SHP77 (cell line): ENCODE measurements at regions not wholly inside any gene's neighbourhood (a gene's known extent, or its start where the extent isn't known, plus 50 kb on each side); places are given as distances from the start of the nearest gene placed in this dataset.

Experiments
- DNase-seq, 2 experiments: peaks; one replicate each; lab custom pipeline; 2025; lab: John Stamatoyannopoulos, UW

DNA sequence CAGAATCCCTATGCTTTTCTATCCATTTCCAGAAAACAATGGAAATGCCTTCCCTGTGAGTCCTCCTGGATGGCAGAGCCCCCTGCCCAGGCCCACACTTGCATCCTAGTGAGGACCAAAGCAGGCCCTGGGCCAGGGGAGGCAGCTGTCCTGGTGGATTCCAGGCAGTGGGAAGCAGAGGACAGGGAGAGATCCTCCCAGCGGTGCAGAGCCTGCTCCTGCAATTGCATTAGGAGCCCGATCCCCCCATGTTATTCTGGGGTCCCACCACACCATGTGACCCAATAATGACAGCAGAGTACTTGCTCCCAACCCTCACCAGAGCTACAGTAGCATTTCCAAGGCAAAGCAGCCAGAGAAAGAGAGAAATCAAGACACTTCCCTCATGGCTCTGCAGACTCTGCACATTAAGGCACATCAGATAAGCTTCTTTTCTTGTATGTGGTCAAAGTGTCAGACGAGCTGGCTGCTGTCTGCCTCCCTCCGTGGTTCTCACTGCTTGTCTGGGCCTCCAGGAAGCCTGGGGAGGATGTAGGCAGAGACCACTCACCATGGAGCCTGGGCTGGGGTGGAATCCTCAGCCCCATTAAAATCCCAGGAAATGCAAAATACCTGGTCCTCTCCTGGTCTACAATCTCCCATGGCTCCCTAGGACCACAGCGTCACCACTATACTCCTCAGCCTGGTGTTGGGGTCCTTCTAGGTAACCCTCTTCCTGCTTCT lies 54.9 kb upstream of the RUNX3 start:
- no peak for DNase-seq

DNA sequence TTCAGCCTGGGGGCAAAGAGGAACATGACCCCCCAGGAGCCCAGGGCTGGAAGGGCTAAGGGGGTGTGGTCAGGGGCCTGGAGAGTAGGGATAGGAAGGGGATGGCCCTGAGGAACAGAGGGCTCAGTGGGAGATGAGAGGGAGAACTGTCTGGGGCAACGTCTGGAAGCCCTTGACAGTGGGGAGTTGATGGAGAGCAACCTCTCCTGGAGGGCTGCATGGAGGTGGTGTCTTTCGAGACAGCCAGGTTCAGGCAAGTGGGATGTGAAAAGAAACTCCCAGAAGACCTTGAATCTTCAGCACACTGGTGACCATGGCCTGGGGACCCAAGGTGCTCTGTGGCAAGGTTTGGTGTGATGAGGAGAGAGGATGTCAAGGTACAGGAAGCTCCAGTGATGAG lies 54.2 kb upstream of the RUNX3 start:
- DNase-seq, result no peak

GRCh38 chr1:24983006-24983680 lies 53.1 kb upstream of the RUNX3 start:
- DNase-seq, result no peak

DNA sequence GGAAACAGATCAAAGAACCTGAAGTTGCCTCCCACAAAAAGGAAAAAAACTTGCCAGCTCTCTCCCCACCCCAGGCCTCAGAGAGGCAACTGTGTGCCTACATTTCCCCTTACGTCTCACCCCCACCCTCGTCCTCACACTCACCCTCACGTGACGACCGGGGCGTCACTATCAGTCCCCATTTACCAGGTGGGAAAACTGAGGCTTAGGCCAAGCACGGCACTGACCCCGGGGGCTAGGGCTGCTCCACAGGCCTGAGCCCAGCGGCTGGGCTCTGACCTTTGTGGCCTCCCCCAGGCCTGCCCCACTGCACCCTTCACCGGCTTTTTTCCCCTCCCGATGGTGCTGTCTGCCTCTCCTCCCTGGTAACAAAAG lies 51.5 kb upstream of the RUNX3 start:
- DNase-seq, result no peak

- no peak for DNase-seq
These were observed 51.0 kb upstream of the RUNX3 start for GRCh38 chr1:24980836-24981630.
